ENCODE measurements at regions not wholly inside any gene's neighbourhood (a gene's known extent, or its start where the extent isn't known, plus 50 kb on each side); places are given as distances from the start of the nearest gene placed in this dataset.
"Not testable (repeated sequence)": the region's sequence is repeated elsewhere in the genome, so short reads cannot be mapped to it uniquely, and the experiment has no call there.

GRCh38 chr14:27338012-27338411 lies 740.2 kb upstream of the NOVA1 start:
- no peak for DNase-seq
- H3K27me3 Mint-ChIP-seq, result no peaks in the 10 kb centered on the region
- peaks cover 36% of the 10 kb centered on the region for H3K9me3 Mint-ChIP-seq
- H3K4me1 Mint-ChIP-seq (ENCODE audit: low read depth), result no peaks in the 10 kb centered on the region
- H3K36me3 Mint-ChIP-seq (ENCODE audit: low read depth), result no peaks in the 10 kb centered on the region
- no peak overlapping the region for H3K27ac Mint-ChIP-seq
- no peak overlapping the region for H3K4me3 Mint-ChIP-seq

DNA sequence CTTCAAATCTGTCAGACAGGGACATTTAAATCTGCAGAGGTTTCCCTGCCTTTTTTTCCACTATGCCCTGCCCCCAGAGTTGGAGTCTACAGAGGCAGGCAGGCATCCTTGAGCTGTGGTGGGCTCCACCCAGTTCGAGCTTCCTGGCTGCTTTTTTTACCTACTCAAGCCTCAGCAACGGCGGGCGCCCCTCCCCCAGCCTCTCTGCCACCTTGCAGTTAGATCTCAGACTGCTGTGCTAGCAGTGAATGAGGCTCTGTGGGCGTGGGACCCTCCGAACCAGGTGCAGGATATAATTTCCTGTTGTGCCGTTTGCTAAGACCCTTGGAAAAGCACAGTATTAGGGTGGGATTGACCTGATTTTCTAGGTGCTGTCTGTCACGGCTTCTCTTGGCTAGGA lies 765.2 kb upstream of the NOVA1 start:
- H3K27ac Mint-ChIP-seq; DNase-seq; H3K4me1 Mint-ChIP-seq (ENCODE audit: low read depth); H3K36me3 Mint-ChIP-seq (ENCODE audit: low read depth); H3K27me3 Mint-ChIP-seq; H3K4me3 Mint-ChIP-seq: not testable (repeated sequence)
- H3K9me3 Mint-ChIP-seq, result peaks cover 21% of the 10 kb centered on the region

- Mint-ChIP-seq H3K27me3 (no peaks in the 10 kb centered on the region), H3K9me3 (peaks cover 24% of the 10 kb centered on the region), H3K4me3 (no peak overlapping the region), H3K36me3 (ENCODE audit: low read depth) (no peaks in the 10 kb centered on the region), H3K27ac (no peak overlapping the region), H3K4me1 (ENCODE audit: low read depth) (no peaks in the 10 kb centered on the region)
- DNase-seq, result no peak
These were observed 768.8 kb upstream of the NOVA1 start for GRCh38 chr14:27366596-27366995.

- no peak for DNase-seq
- Mint-ChIP-seq H3K27me3 (no peaks in the 10 kb centered on the region), H3K4me3 (no peak overlapping the region), H3K36me3 (ENCODE audit: low read depth) (no peaks in the 10 kb centered on the region), H3K4me1 (ENCODE audit: low read depth) (no peaks in the 10 kb centered on the region), H3K9me3 (peaks cover 27% of the 10 kb centered on the region), H3K27ac (no peak overlapping the region)
These were observed 769.5 kb upstream of the NOVA1 start for GRCh38 chr14:27367345-27367744.

- no peak for DNase-seq
- H3K4me3 Mint-ChIP-seq, result no peak overlapping the region
- no peak overlapping the region for H3K27ac Mint-ChIP-seq
- H3K9me3 Mint-ChIP-seq, result peaks cover 25% of the 10 kb centered on the region
- H3K36me3 Mint-ChIP-seq (ENCODE audit: low read depth), result no peaks in the 10 kb centered on the region
- no peaks in the 10 kb centered on the region for H3K4me1 Mint-ChIP-seq (ENCODE audit: low read depth)
- H3K27me3 Mint-ChIP-seq, result no peaks in the 10 kb centered on the region
These were observed 772.2 kb upstream of the NOVA1 start for GRCh38 chr14:27370074-27370473.

- Mint-ChIP-seq H3K4me3 (no peak overlapping the region), H3K27me3 (no peaks in the 10 kb centered on the region), H3K27ac (no peak overlapping the region), H3K9me3 (peaks cover 25% of the 10 kb centered on the region), H3K4me1 (ENCODE audit: low read depth) (no peaks in the 10 kb centered on the region), H3K36me3 (ENCODE audit: low read depth) (no peaks in the 10 kb centered on the region)
- DNase-seq, result no peak
These were observed 772.9 kb upstream of the NOVA1 start for GRCh38 chr14:27370775-27371174.

- peaks cover 22% of the 10 kb centered on the region for H3K9me3 Mint-ChIP-seq
- H3K27me3 Mint-ChIP-seq, result no peaks in the 10 kb centered on the region
- no peak overlapping the region for H3K27ac Mint-ChIP-seq
- H3K4me1 Mint-ChIP-seq (ENCODE audit: low read depth), result no peaks in the 10 kb centered on the region
- no peak overlapping the region for H3K4me3 Mint-ChIP-seq
- DNase-seq, result no peak
- no peaks in the 10 kb centered on the region for H3K36me3 Mint-ChIP-seq (ENCODE audit: low read depth)
These were observed 773.4 kb upstream of the NOVA1 start for GRCh38 chr14:27371209-27371608.

DNA sequence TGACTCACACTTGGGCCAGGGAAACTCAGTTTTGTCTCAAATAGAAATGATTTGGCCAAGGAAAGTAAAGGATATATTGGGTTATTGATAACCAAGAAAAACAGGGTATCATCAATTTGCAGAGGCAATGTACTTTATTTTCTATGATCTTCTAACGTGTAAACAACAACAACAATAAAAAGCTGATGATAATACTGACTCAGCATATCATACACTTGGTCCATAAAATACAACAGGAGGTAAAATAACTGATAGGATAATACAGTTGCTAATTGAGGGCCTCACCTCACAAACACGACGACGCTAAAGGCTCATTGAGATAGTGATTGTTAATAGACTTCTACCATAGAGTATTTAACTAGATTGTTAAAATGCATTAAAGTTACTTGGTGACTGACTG lies 774.0 kb upstream of the NOVA1 start:
- Mint-ChIP-seq H3K27ac (no peak overlapping the region), H3K27me3 (no peaks in the 10 kb centered on the region), H3K9me3 (peaks cover 17% of the 10 kb centered on the region), H3K4me1 (ENCODE audit: low read depth) (no peaks in the 10 kb centered on the region), H3K36me3 (ENCODE audit: low read depth) (no peaks in the 10 kb centered on the region), H3K4me3 (no peak overlapping the region)
- no peak for DNase-seq

DNA sequence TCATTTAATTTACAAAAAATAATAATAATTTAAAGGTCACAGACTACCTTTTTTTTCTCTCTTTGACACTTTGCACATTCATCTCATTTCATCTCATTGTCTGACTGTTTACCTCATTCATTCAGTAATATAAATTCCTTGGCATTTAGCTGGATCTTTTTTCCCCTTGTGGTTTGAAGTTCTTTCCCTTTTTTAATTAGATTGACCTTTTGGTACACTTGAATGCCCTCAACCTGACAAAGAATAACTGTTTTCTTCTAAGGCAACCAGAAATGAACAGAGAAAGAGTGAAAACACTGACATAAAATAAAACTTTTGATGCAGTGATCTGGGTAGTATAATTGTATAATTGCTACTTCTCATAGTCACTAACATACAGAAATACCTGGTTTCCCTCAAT lies 774.9 kb upstream of the NOVA1 start:
- H3K27me3 Mint-ChIP-seq, result no peaks in the 10 kb centered on the region
- DNase-seq, result no peak
- no peaks in the 10 kb centered on the region for H3K4me1 Mint-ChIP-seq (ENCODE audit: low read depth)
- peaks cover 23% of the 10 kb centered on the region for H3K9me3 Mint-ChIP-seq
- no peak overlapping the region for H3K4me3 Mint-ChIP-seq
- no peaks in the 10 kb centered on the region for H3K36me3 Mint-ChIP-seq (ENCODE audit: low read depth)
- H3K27ac Mint-ChIP-seq, result no peak overlapping the region

GRCh38 chr14:27384124-27384523 lies 786.3 kb upstream of the NOVA1 start:
- H3K27ac Mint-ChIP-seq, result no peak overlapping the region
- DNase-seq, result no peak
- peaks cover 16% of the 10 kb centered on the region for H3K9me3 Mint-ChIP-seq
- no peak overlapping the region for H3K4me3 Mint-ChIP-seq
- H3K36me3 Mint-ChIP-seq (ENCODE audit: low read depth), result no peaks in the 10 kb centered on the region
- no peaks in the 10 kb centered on the region for H3K4me1 Mint-ChIP-seq (ENCODE audit: low read depth)
- H3K27me3 Mint-ChIP-seq, result no peaks in the 10 kb centered on the region

DNA sequence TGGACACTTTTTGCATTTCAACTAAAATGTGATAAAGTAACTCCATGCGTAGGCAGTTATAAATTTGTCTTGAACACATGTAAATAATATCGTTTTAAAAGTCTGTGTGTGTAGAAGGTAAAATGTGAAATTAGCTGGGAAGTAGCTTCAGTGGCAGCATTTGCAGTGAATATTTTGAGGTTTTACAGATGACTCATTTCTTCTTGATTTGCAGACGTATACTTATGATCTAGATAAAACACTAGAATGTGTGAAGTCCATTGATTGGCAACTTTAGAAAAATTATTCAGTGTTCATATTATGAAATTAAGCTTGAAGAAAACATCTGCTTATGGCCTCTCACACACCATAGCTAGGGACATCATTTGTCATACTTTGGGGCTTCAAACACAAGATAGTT lies 788.6 kb upstream of the NOVA1 start:
- H3K4me1 Mint-ChIP-seq (ENCODE audit: low read depth), result no peaks in the 10 kb centered on the region
- no peak overlapping the region for H3K27ac Mint-ChIP-seq
- no peak overlapping the region for H3K4me3 Mint-ChIP-seq
- no peaks in the 10 kb centered on the region for H3K27me3 Mint-ChIP-seq
- no peaks in the 10 kb centered on the region for H3K36me3 Mint-ChIP-seq (ENCODE audit: low read depth)
- peaks cover 30% of the 10 kb centered on the region for H3K9me3 Mint-ChIP-seq
- no peak for DNase-seq

GRCh38 chr14:27387463-27387862 lies 789.6 kb upstream of the NOVA1 start:
- Mint-ChIP-seq H3K27me3 (no peaks in the 10 kb centered on the region), H3K4me3 (no peak overlapping the region), H3K36me3 (ENCODE audit: low read depth) (no peaks in the 10 kb centered on the region), H3K4me1 (ENCODE audit: low read depth) (no peaks in the 10 kb centered on the region), H3K27ac (no peak overlapping the region), H3K9me3 (peaks cover 31% of the 10 kb centered on the region)
- no peak for DNase-seq

DNA sequence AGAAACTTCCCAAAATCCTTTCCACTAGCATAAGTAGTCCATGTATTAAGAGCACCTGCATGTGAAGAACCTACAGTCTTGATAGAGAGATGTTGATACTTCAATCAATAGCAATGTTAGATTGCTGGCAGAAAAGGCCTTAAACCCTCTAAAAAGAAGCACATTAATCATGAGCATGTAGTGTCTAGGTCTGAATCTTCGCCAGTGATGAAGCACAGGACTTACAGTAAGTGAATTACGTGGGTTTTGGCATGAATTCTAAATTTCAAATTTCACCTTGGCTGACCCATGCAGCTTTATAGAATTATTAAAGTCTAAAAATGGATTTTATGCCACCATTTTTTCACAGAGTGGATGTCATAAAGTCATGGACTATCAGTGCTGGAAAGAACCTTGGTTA lies 791.6 kb upstream of the NOVA1 start:
- no peaks in the 10 kb centered on the region for H3K4me1 Mint-ChIP-seq (ENCODE audit: low read depth)
- no peaks in the 10 kb centered on the region for H3K27me3 Mint-ChIP-seq
- H3K4me3 Mint-ChIP-seq, result no peak overlapping the region
- DNase-seq, result no peak
- no peak overlapping the region for H3K27ac Mint-ChIP-seq
- H3K9me3 Mint-ChIP-seq, result peaks cover 32% of the 10 kb centered on the region
- no peaks in the 10 kb centered on the region for H3K36me3 Mint-ChIP-seq (ENCODE audit: low read depth)

- peaks cover 30% of the 10 kb centered on the region for H3K9me3 Mint-ChIP-seq
- no peak overlapping the region for H3K27ac Mint-ChIP-seq
- DNase-seq, result no peak
- H3K4me1 Mint-ChIP-seq (ENCODE audit: low read depth), result no peaks in the 10 kb centered on the region
- H3K36me3 Mint-ChIP-seq (ENCODE audit: low read depth), result no peaks in the 10 kb centered on the region
- H3K4me3 Mint-ChIP-seq, result no peak overlapping the region
- no peaks in the 10 kb centered on the region for H3K27me3 Mint-ChIP-seq
These were observed 792.3 kb upstream of the NOVA1 start for GRCh38 chr14:27390155-27390554.

DNA sequence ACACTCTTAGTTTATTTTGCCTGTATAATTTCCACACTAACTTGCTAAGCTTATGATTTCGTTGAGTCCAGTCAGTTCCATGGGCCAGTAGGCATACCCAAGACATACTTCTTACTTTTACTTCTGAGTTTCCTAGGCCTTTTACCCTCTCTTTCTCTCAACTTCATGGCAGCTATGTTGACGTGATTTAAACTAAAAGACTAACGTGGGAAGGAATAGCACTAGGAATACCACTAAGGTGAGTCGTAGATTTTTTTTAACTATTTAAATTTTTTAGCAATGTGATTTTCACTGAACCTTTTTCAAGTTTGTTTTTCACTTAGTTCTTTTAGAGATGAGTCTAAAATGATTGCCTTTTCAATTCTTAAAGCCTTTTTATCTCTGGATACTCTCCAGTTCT lies 793.5 kb upstream of the NOVA1 start:
- Mint-ChIP-seq H3K36me3 (ENCODE audit: low read depth) (no peaks in the 10 kb centered on the region), H3K9me3 (peaks cover 28% of the 10 kb centered on the region), H3K27ac (no peak overlapping the region), H3K4me1 (ENCODE audit: low read depth) (no peaks in the 10 kb centered on the region), H3K27me3 (no peaks in the 10 kb centered on the region), H3K4me3 (no peak overlapping the region)
- no peak for DNase-seq

GRCh38 chr14:27392153-27392552 lies 794.3 kb upstream of the NOVA1 start:
- no peak overlapping the region for H3K4me3 Mint-ChIP-seq
- H3K9me3 Mint-ChIP-seq, result peaks cover 28% of the 10 kb centered on the region
- no peak overlapping the region for H3K27ac Mint-ChIP-seq
- H3K36me3 Mint-ChIP-seq (ENCODE audit: low read depth), result no peaks in the 10 kb centered on the region
- no peaks in the 10 kb centered on the region for H3K27me3 Mint-ChIP-seq
- H3K4me1 Mint-ChIP-seq (ENCODE audit: low read depth), result no peaks in the 10 kb centered on the region
- DNase-seq, result no peak

All from activated T-cell treated with anti-CD3 and anti-CD28 coated beads, Interleukin-2, amount 50 U/mL, for 24 hours (primary cell).